GM21447 (cell line): ENCODE measurements at regions not wholly inside any gene's neighbourhood (a gene's known extent, or its start where the extent isn't known, plus 50 kb on each side); places are given as distances from the start of the nearest gene placed in this dataset.
"Not testable (repeated sequence)": the region's sequence is repeated elsewhere in the genome, so short reads cannot be mapped to it uniquely, and the experiment has no call there.

Experiments
- ATAC-seq: cut with Tn5 transposase; IDR thresholded peaks from one replicate; pipeline ENCODE4 v1.9.1; 2021; ENCODE audit not compliant: unreplicated experiment

GRCh38 chr16:31975826-31976419 lies 102.3 kb downstream of the ZNF267 start:
- ATAC-seq: not testable (repeated sequence)

GRCh38 chr16:31978463-31978862 lies 104.9 kb downstream of the ZNF267 start:
- ATAC-seq: not testable (repeated sequence)

GRCh38 chr16:31981739-31982138 lies 108.1 kb downstream of the ZNF267 start:
- ATAC-seq: not testable (repeated sequence)

- not testable (repeated sequence) for ATAC-seq
Measured at GRCh38 chr16:31982986-31983385, 109.4 kb downstream of the ZNF267 start.

GRCh38 chr16:31983666-31984065 lies 110.1 kb downstream of the ZNF267 start:
- not testable (repeated sequence) for ATAC-seq

GRCh38 chr16:31986895-31987294 lies 113.3 kb downstream of the ZNF267 start:
- ATAC-seq: not testable (repeated sequence)

- peak; percentile 51 for ATAC-seq
Measured at GRCh38 chr16:31988595-31989581, 115.3 kb downstream of the ZNF267 start.

GRCh38 chr16:31990261-31990660 lies 116.7 kb downstream of the ZNF267 start:
- ATAC-seq: not testable (repeated sequence)

- not testable (repeated sequence) for ATAC-seq
Measured at GRCh38 chr16:31990980-31991379, 117.4 kb downstream of the ZNF267 start.

GRCh38 chr16:31996325-31996724 lies 122.7 kb downstream of the ZNF267 start:
- ATAC-seq: not testable (repeated sequence)

GRCh38 chr16:32002496-32002895 lies 128.9 kb downstream of the ZNF267 start:
- ATAC-seq: not testable (repeated sequence)

GRCh38 chr16:32003819-32004218 lies 130.2 kb downstream of the ZNF267 start:
- not testable (repeated sequence) for ATAC-seq

- ATAC-seq: not testable (repeated sequence)
Measured at GRCh38 chr16:32038783-32039496, 165.3 kb downstream of the ZNF267 start.

GRCh38 chr16:32039919-32040318 lies 166.3 kb downstream of the ZNF267 start:
- ATAC-seq: not testable (repeated sequence)

- not testable (repeated sequence) for ATAC-seq
Measured at GRCh38 chr16:32066016-32066651, 187.0 kb upstream of the TP53TG3D start.

GRCh38 chr16:32071586-32071985 lies 181.5 kb upstream of the TP53TG3D start:
- ATAC-seq: not testable (repeated sequence)

- not testable (repeated sequence) for ATAC-seq
Measured at GRCh38 chr16:32083891-32084290, 169.2 kb upstream of the TP53TG3D start.

GRCh38 chr16:32084656-32085401 lies 168.3 kb upstream of the TP53TG3D start:
- ATAC-seq: not testable (repeated sequence)

- ATAC-seq: not testable (repeated sequence)
Measured at GRCh38 chr16:32085438-32086141, 167.5 kb upstream of the TP53TG3D start.
